Tongue (tissue), 1 donor: ENCODE measurements at regions not wholly inside any gene's neighbourhood (a gene's known extent, or its start where the extent isn't known, plus 50 kb on each side); places are given as distances from the start of the nearest gene placed in this dataset.

ENCODE experiments used
- DNase-seq: peaks from one replicate; pipeline ENCODE4 v3.0.0-alpha.2; 2015

DNA sequence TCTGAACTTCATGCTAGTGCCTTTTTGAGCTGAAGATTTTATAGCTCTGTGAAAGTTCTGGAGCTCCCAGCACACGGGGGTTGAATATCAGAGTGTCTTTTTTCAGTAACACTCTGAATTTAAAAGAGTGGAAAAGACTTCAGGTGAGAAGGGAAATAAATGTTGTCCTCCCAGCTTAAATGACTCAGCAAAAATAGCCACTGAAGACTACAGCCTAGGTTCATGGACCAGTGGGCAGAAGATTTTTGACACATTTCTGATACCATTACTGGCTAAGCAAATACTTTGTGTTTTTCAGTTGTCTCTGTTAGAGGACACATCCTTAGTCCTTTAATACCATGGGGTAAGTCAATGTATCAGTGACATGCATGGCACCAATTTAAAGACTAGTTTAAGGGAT lies 338.5 kb upstream of the SPTLC3 start:
- DNase-seq = no peak

DNA sequence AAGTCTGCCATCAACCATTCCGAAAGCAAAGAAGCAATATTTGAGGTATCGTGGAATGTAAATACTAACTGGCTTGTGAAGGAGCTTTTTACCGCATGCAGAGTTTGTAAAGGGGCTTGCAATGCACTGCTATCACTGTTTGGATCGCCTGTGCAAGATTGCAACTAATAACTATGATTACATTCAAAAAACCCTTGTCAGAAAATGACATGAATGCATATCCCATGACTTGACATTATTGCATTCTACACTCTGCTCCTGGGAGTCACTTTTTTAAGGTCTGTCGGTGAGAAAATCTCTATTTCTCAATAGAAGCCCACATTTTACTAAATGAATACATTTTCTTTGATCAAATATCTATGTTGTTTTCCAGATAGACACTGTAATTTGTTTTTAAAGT lies 335.4 kb upstream of the SPTLC3 start:
- no peak for DNase-seq

DNA sequence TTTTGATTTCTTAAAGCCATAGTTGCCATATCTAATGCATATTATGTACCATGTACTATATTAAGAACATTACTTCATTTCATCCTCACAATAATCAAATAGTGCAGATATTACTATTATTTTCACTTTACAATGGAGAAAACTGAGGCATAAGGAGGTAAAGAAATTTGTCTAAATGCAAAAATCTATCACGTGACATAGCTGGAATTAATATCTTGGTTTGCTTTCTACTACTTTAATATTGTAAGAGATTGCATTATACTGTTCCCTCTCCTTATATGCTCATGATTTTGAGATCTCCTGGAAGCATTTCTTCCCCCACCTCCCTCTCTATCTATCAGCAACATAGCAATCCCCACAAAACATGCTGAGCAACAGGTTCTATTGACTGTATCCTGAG lies 330.8 kb upstream of the SPTLC3 start:
- no peak for DNase-seq

DNA sequence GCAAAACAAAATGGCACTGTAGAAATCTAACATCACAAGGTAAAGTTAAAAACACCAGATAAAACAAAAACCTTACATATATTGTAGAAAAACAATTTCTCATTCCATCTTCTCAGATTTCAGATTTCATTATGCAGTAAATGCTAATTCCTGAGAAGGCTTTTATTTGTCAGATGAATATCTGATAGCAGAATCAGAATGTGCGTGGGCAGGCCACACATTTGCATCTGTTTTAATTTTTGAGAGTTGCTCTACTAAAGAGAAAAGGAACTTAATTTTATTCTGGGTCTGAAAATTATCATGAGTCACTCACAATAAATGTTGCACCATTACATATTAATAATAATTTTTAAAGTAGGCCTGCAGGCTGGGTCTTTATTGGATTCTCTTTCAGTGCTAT lies 329.3 kb upstream of the SPTLC3 start:
- DNase-seq = no peak

DNA sequence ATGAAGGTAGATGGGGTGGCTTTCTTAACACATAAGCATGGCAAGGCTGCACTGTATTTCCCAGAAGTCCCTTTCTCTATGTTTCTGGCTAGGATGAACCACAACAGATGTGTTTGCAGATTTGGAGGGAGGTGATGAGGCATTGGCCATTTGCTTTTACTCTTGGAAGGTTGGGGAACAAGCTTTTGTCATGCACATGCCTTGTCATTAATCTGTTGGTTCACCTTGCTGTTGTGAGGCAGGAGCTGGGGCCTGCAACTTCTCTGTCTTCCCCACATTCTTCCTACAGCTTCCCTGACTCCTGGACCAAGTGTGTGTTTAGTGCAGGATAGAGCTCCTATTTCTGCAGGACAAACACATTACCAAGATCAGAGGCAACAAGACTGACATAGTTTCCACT lies 326.2 kb upstream of the SPTLC3 start:
- no peak for DNase-seq

DNA sequence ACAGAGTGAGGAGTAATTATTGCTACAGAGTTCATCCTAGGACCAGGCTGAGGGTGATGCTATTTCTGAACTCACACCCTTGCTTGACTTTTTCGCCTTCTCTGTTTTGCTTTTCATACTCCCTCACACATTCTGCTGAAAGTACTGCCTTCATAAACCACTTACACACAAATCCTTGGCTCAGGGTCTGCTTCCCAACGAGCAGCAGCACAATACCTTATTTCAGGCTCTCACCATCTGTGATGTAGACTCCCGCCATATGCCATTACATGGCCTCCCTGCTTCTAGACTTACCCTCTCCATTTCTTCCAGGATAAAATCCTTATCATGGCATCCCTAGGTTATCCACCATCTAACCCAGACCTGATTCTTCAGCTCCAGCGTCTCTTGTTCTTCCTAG lies 321.3 kb upstream of the SPTLC3 start:
- DNase-seq = no peak

DNA sequence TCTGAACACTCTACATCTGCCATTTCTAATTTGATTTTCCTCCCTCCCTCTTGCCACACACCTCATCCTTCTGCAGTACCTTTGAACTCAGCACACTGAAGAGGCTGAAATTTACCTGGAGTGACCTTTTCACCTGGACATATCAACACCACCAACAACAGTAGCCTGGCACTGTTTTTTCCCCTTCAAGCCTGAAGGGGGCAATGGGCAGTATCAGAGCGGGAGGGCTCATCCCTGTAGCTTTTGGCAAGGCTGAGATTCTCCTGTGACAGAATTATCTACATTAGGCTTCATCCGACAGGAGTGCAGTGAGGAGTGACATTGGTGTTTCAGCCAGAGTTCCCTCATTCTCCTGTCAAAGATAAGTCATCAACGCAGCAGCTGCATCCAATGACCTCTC lies 312.8 kb upstream of the SPTLC3 start:
- DNase-seq = no peak

DNA sequence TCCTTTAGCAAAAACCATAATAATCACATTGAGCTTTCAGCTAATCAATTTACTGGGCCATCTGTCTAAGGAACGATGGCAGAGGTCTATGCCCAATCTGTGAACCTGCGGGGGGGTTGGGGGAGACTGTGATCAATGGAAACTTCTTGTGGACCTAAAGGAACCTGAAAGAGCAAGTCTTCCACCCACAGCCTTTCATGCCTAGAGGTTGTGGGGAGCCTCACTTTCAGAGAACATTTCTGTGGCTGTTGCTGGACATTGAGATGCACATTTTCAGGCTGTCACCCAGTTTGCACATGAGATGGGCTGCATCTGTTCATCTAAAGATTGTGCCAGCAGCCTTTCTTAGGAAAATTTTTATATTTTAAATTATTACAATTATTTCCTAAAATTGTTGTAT lies 310.0 kb upstream of the SPTLC3 start:
- DNase-seq = no peak

DNA sequence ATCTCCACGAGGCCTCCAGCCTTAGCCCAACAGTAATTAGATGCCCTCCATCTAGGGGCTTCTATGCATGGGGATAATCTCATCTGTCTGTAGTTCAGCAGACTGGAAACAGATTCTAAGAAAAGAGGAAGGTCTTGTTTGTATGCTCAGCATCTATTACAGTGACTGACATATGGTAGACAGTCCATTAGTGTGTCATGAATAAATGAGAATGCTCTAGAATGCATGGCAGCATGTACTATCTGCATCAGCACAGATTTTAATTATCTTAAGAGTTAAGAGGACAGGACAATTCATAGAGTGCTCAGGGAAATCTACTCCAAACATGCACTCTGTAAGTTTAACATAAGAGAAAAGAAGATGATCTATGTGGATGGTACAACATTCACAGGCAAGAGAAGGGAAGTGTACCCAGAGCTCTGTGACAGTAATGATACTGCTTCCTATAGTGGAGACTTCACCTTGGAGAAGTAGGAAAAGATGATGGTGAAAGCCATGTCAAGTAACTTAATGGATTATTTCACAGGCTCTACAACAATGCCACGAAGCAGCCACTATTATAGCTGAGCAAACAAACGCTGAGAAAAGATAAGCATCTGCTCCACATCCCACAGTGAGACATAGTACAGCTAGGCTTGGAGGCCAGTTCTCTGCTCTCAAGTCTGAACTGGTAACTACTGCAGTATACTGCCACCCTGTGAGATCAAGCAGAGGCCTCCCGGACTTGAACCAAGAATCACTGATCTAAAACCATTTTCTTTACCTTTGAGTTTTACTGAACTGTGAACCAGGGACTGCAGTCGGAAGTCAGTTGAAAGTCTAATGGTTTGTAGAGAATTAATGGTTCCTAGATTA lies 309.2 kb upstream of the SPTLC3 start:
- no peak for DNase-seq

DNA sequence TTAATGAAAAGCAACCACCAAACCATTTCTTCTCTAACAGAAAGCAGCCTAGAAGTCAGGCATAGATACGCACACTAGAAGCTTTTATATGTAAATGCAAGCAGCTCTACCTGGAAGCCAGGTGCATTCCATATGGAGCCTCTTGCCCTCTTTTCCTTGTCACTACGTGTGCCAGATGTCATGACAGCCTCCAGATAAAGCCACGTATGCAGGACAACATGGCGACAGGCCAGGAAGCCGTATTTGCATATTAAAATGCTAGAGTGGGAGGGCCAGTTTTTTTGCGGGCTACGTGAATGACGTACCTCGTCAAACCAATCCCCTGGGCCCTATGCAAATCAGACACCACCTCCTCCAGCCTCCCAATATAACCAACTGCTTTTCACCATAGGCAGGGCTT lies 308.1 kb upstream of the SPTLC3 start:
- DNase-seq = no peak

DNA sequence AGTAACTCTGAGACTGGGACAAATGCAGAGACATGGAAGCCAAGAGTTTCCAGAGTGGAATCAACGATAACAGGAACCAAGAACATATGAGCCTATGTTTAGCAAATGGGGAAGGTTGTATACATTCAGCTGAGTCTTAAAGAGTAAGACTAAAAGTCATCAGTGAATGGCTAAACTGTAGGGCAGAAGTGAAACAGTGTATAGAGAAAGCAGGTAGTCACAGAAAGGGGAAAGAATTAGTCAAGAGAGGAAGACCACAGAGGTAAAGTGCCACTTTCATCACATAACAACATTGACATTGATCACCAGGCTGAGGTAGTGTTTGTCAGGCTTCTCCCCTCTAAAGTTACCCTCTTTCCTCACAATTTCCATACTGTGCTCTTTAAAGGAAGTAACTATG lies 306.5 kb upstream of the SPTLC3 start:
- no peak for DNase-seq

DNA sequence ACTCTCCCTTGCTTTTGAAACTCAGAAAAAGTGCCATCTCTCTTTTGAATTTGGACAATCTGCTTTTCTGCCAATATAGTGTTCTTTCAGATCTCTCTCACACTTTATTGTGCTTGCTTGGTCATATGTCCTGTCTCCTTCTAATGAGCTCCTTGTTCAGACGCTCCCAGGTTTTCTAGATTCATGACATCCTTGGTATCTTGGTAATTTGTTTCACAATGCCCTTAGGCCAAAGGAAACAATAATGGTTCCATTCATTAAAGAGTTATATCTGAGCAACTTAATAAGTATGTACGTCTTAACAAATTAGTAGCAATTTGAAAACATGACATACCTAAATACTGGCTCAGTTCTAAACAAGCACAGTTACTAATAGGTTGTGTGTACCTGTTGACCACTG lies 293.4 kb upstream of the SPTLC3 start:
- no peak for DNase-seq

DNA sequence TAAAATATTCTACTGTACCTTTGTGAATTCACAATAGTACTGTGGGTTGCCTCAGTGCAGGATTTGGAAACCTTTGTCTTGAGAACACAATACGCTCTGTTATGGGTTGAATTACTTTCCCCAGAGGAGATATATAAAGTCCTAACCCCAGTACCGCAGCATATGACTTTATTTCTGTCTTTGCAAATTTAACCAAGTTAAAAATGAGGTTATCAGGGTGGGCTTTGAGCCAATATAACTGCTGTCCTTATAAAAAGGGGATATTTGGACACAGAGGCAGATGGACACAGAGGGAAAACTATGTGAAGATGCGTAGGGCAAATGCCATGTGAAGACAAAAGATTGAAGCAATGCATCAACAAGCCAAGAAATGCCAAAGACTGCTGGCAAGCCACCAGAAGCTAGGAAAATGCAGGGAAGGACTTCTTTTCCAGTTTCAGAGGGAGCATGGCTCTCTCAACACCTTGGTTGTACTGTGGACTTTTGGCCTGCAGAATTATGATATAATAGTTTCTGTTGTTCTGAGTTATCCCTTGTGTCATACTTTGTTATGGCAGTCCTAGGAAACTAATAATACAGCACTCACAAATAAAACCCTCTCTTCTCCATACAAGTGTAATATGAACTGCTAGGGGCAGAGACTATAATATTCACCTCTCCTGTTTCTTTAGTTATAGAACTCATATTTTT lies 292.6 kb upstream of the SPTLC3 start:
- DNase-seq = no peak

DNA sequence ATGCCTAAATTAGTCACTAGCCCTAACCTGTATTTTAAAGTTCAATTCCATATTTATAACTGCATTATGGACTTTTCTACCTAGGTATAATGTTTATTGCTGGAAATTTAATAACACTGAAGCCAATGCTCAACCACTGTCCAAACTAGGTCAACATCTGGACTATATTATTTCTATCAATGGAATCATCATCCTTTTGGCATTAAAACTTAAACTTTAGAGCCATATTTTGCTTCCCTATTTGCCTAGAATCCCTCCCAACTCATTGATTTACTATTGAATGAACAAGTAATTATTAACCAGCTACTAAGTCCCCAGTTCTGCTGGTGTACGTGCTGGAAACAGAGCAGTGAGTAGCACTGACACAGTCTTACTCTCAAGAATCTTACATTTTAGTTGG lies 291.7 kb upstream of the SPTLC3 start:
- DNase-seq = no peak

DNA sequence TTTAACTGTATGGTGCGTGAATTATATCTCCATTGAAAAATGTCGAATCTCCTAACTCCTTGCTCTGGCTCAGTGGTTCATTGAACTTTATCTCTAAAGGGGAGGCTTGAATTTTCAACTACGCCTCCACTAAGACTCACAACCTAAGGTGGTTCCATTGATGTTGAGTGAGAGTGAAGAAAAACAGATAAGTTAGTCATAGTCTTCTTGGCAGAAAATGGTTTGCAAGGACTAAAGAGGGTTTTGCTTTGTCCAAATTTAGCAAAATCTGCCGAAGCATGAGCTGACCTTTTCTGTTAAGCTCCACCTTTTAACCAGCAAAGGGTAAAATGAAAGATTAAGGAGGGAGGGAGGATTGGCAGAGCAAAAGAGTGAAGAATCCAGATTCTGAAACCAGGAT lies 290.2 kb upstream of the SPTLC3 start:
- no peak for DNase-seq

DNA sequence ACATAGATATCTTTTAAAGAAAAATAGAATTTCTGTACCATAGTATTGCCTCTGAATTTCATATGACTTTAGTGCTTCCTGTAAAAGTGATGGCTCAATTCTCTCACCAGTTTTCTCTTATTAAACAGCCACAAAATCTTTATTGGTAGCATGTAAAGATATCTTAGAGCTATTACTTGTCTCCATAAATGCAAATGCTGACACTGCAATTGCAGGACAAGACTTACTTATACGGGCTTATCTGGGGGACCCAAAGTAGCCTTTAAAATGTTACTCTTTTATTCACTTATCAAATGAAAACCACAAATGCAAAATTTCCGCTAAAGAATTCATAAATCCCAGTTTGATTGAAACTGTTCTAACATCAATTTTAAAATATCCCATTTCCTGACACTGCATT lies 287.1 kb upstream of the SPTLC3 start:
- no peak for DNase-seq

DNA sequence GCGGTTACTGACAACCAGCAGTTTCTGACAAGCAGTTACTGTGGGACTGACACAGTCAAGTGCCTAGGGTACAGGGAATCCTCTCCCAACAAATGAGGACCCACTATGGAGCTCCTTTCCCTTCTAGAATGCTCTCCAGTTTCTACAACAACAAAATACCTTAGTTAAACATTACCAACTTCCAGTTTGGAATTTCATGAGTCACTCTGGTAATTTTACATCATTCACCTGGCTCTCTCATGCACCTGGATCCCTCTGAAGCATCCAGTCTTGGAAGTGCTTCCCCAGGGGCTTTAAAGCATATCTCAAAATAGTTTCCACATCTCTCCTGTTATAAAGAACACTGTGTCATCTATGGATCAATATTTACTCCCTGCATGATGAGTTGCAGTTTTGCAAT lies 286.7 kb upstream of the SPTLC3 start:
- no peak for DNase-seq

DNA sequence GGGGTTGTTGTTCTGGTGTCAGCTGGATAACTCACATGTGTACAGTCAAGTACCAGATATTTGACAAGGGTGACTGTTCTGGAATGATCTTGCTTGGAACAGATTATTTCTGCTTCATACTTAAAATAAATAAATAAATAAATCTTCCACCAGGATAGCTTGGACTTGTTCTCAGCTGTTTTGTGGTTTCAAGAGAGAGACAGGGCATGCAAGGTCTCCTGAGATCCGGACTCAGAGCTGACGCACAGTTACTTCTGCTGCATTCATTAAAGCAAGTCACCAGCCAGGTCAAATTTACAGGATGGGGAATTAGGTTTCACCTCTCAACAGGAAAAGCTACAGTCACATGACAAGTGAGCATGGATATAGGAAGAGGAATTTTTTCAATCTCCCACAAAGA lies 285.0 kb upstream of the SPTLC3 start:
- DNase-seq = no peak

DNA sequence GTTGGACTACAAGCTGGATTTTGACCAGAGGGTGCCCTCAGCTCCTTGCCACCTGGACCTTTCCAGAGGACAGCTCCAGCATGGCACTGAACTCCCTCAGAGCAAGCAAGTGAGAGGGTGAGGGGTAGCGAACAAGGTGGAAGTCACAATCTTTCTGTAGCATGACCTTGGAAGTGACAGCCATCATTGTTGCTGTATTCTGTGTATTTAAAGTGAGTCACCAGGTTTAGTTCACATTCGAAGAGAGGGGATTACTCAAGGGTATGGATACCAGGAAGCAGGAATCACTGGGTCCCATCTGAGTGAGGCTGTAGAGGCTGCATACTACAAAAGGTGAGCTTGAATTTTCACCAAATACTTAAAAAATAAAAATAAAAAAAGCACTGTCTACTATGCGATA lies 280.0 kb upstream of the SPTLC3 start:
- no peak for DNase-seq

DNA sequence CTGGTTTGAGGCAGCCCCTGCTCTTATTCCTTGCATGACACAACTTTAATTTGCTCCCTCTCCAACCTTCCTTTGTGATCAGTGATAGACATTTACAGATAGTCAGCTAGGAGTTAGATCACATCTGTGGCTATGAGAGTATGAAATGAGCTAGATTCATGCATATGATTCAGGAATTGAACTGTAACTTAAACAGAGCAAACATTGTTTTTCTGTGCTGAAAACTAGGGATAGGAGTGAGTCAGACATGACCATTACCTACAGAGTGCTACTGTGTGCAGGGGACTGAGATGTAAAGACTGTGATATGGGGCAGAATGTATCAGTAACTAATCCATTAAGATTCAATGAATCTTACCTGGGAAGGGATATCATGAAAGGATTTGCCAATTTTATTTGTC lies 279.4 kb upstream of the SPTLC3 start:
- DNase-seq = no peak

DNA sequence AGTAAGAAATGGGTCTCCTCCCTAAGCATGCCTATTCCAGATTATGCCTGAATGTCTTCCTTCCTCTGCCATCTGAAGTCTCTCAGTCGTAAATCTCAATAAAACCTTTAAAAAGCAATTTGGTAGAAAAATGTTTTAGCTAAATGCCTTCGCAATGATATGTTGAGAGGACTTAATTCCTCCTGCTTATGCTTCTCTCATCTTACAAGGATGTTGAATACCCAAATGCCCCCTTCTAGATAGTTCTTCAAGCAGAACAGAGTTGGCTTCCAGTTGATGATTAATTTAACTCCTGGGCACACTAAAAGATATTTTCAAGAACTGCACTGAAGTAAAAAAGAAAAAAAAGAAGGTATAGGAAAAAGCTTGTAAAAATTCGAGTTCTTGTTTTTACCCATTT lies 275.0 kb upstream of the SPTLC3 start:
- DNase-seq = no peak

DNA sequence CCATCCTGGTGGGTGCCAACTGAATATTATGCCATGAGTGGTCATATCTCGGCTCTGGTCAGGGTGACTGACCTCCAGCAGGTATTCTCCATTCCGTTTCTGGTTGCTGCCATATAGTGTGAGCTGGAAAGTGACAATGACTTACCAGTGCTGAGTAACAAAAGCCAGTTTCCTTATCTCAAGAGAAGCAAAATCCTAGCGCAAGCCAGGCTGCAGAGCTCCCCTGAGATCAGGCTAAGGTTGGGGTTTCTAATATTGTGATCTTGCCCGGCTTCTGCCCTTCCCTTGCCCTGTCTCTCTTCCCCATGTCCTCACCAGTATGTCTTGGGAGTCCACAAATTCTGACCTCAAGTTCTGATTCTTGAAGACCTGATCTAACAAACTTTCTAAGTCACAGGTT lies 271.3 kb upstream of the SPTLC3 start:
- no peak for DNase-seq

DNA sequence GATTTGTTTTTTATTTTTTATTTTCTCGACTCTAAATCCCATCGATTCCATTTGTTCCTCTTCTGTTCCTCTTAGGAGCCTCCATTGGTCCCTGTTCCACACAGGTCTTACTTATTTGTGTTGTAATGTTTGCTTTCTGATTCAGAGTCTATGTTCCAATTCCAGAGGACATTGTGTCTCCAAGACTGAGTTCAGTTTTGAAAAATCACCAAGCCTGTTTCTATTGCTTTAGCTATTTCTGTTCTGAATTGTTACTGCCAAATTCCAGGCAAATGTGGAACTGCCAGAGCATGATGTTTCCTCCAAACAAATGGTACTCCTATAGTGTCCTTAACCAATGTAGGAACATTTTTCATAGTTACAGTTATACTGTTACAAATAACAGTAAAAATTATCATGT lies 270.9 kb upstream of the SPTLC3 start:
- DNase-seq = no peak

DNA sequence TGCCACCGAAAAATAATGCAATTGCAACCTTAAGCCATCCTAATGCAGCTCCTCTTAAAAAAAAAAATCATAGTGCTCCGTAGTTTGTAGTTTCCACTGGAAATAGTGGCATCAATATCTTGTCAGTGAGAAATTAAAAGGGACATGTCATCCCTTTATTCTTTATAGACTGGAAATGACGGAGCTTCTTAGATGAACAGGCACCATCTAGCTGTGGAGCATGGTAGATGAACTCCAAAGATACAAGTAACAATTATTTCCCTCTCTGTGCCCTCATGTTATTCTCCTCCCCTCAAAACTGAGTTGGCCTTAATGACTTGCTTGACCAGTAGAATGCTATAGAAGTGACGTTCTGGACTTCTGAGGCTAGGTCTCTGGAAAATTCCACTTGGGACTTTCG lies 268.1 kb upstream of the SPTLC3 start:
- no peak for DNase-seq
